ENCODE measurements at regions not wholly inside any gene's neighbourhood (a gene's known extent, or its start where the extent isn't known, plus 50 kb on each side); places are given as distances from the start of the nearest gene placed in this dataset.

DNA sequence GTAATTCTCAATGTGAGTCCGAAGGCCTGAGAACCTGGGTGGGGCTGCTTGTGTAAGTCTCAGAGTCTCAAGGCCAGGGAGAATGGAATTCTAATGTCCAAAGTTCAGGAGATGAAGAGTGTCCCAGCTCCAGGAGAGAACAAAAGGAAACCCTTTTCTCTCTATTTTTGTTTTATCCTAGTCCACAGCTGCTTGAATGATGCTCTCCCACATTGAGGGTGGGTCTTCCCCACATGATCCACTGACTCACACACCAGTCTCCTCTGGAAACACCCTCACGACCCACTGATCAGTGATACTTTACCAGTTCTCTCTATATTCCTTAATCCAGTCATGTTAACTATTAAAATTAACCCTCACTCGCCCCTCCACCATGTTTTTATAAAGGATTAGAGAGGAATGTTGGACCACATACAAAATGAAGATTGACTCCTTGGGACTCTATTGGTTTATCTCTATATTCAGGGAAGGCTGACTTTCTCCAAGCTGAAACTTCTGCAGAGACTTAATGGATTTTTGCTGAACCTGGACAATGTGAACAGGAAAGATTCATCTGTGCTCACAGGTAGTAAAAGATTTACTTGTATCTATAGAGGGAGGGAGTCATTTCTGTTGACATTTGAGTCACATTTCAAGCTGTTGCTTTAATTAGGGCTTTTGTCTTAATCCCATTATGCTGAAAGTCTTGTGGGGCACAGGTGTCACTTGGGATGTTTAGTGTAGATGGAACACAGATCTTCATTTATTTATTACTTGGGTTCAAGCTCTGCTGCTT, 1061.0 kb upstream of the TMEM132C start:
- Histone ChIP-seq H3K36me3 (no peaks in the 10 kb centered on the region), H3K4me1 (no peaks in the 10 kb centered on the region), H3K27me3 (no peaks in the 10 kb centered on the region), H3K9me3 (no peaks in the 10 kb centered on the region), H3K4me3 (no peak overlapping the region), H3K27ac (no peak overlapping the region)
- intact Hi-C loops (cut with DNase I; ENCODE audit: low total_unique reads) = no loop called here
- 50 to 66% (median 54%) methylated on average over 3 of the region's 3 CpGs for whole genome bisulfite sequencing, 5 donors
- no peak for TF ChIP-seq POLR2A (IDR thresholded peaks at IDR 0.05)
- no peak for DNase-seq

DNA sequence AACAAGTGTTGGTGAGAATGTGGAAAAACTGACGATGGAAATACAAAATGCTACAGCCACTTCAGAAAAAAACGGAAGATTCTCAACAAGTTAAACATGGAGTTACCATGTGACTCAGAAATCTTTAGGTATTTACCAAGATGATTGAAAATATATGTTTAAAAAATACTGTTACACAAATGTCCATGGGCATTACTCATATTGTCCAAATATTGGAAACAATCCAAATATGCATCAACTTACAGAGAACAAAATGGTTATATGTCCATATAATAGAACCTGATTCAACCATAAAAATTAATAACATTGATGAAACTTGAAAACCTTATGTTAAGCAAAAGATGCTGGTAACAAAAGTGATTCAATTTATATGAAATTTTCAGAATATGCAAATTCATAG, 1057.7 kb upstream of the TMEM132C start:
- Histone ChIP-seq H3K4me3 (no peak overlapping the region), H3K9me3 (no peaks in the 10 kb centered on the region), H3K27ac (no peak overlapping the region), H3K27me3 (no peaks in the 10 kb centered on the region), H3K4me1 (no peaks in the 10 kb centered on the region), H3K36me3 (no peaks in the 10 kb centered on the region)
- 88 to 96% (median 91%) methylated on average over 2 of the region's 2 CpGs for WGBS, 5 donors
- intact Hi-C loops (cut with DNase I; ENCODE audit: low total_unique reads) = no loop called here
- DNase-seq = no peak
- TF ChIP-seq POLR2A (IDR thresholded peaks at IDR 0.05) (no peak), POLR2AphosphoS5 (IDR thresholded peaks at IDR 0.05) (no peak)
- TF ChIP-seq, protein P1, sequence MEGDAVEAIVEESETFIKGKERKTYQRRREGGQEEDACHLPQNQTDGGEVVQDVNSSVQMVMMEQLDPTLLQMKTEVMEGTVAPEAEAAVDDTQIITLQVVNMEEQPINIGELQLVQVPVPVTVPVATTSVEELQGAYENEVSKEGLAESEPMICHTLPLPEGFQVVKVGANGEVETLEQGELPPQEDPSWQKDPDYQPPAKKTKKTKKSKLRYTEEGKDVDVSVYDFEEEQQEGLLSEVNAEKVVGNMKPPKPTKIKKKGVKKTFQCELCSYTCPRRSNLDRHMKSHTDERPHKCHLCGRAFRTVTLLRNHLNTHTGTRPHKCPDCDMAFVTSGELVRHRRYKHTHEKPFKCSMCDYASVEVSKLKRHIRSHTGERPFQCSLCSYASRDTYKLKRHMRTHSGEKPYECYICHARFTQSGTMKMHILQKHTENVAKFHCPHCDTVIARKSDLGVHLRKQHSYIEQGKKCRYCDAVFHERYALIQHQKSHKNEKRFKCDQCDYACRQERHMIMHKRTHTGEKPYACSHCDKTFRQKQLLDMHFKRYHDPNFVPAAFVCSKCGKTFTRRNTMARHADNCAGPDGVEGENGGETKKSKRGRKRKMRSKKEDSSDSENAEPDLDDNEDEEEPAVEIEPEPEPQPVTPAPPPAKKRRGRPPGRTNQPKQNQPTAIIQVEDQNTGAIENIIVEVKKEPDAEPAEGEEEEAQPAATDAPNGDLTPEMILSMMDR (IDR thresholded peaks at IDR 0.05) = no peak

DNA sequence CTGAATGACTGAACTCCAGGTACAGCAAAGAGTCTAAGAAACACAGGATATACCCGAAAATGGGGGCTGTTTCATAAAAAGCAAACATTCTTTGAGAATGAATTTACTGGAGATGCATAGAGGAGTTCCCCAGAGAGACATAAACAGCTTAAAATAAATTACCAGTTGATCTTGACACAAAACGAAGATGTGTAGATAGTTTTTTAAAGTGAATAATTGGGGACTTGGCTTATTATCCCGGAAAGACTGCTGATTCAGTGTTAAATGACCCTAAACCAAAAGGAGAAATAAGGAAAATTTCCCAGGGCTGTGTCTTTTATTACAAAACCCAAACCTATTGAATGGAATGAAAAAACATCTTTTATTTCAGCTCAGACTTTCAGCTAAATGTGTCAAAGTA, 1052.8 kb upstream of the TMEM132C start:
- H3K9me3 ChIP-seq = peaks cover 0 to 5% (median 0%) of the 10 kb centered on the region in 4 donors
- intact Hi-C loops (cut with DNase I; ENCODE audit: low total_unique reads) = no loop called here
- no peak overlapping the region for H3K27ac ChIP-seq
- no peaks in the 10 kb centered on the region for H3K27me3 ChIP-seq
- H3K4me3 ChIP-seq = no peak overlapping the region
- no peak for DNase-seq
- H3K36me3 ChIP-seq = no peaks in the 10 kb centered on the region
- no peaks in the 10 kb centered on the region for H3K4me1 ChIP-seq
- TF ChIP-seq EP300 (IDR thresholded peaks at IDR 0.05) = no peak
- no peak for TF ChIP-seq POLR2AphosphoS5 (IDR thresholded peaks at IDR 0.05)
- TF ChIP-seq POLR2A (IDR thresholded peaks at IDR 0.05) = no peak
- TF ChIP-seq, protein P1 (IDR thresholded peaks at IDR 0.05) = no peak
- 45 to 65% (median 54%) methylated on average over 3 of the region's 3 CpGs for WGBS, 5 donors

DNA sequence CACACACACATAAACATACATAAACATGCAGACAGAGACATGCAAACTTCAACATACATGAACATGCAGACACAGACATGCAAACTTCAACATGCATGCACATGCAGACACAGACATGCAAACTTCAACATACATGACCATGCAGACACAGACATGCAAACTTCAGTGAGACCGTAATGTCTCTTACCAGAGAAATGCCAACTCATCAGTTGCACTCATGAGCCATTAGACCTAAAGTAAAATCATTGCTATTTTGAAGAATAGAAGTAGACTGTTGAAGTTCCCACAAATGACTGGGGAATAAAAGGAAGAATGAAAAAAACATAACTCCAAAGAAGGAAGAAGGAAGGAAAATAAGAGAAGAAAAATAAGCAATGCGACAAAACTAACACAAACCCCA, 1044.0 kb upstream of the TMEM132C start:
- Histone ChIP-seq H3K27ac (no peak overlapping the region), H3K4me1 (no peaks in the 10 kb centered on the region), H3K27me3 (no peaks in the 10 kb centered on the region), H3K4me3 (no peak overlapping the region), H3K36me3 (no peaks in the 10 kb centered on the region), H3K9me3 (peaks cover 0 to 4% (median 0%) of the 10 kb centered on the region in 4 donors)
- WGBS, 5 donors = 92 to 95% (median 93%) methylated on average over 2 of the region's 2 CpGs
- DNase-seq = no peak
- TF ChIP-seq POLR2AphosphoS5 (IDR thresholded peaks at IDR 0.05) (no peak), EP300 (IDR thresholded peaks at IDR 0.05) (no peak), POLR2A (IDR thresholded peaks at IDR 0.05) (no peak)
- TF ChIP-seq, protein P1 (IDR thresholded peaks at IDR 0.05) = no peak
- intact Hi-C loops (cut with DNase I; ENCODE audit: low total_unique reads) = no loop called here

DNA sequence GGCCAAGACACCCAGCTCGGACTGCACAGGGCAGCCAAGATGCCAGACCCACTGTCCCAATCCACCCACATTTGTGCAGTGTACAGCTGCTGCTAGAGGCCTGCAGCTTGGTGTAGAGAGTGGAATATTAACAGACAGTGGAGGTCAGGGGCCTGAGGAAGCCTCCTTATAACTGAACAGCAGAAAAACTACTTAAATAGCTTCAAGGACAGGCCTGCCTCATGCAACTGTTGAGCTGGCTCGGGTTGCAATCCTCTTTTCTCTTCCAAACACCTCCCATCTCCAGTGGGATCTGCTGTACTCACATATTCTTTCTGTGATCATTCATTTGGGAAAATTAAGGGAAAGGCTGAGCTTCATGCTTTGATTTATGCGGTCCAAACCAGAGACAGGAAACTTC, 1043.2 kb upstream of the TMEM132C start:
- TF ChIP-seq, protein P1 (IDR thresholded peaks at IDR 0.05) = no peak
- TF ChIP-seq EP300 (IDR thresholded peaks at IDR 0.05) = no peak
- no peak for TF ChIP-seq POLR2AphosphoS5 (IDR thresholded peaks at IDR 0.05)
- no peak for TF ChIP-seq POLR2A (IDR thresholded peaks at IDR 0.05)

More for the DNA sequence above, 1043.2 kb upstream of the TMEM132C start:
- peak in 1 of 2 donors; percentile 9 for DNase-seq
- Histone ChIP-seq H3K27me3 (no peaks in the 10 kb centered on the region), H3K4me3 (no peak overlapping the region), H3K36me3 (no peaks in the 10 kb centered on the region), H3K4me1 (no peaks in the 10 kb centered on the region), H3K9me3 (no peaks in the 10 kb centered on the region), H3K27ac (no peak overlapping the region)
- 53 to 61% (median 54%) methylated on average over 3 of the region's 3 CpGs for WGBS, 5 donors
- intact Hi-C loops (cut with DNase I; ENCODE audit: low total_unique reads) = no loop called here

Measured in stomach (tissue), 8 donors.